ENCODE measurements at regions not wholly inside any gene's neighbourhood (a gene's known extent, or its start where the extent isn't known, plus 50 kb on each side); places are given as distances from the start of the nearest gene placed in this dataset.

- TF ChIP-seq CTCF (IDR thresholded peaks at IDR 0.05) (no peak), POLR2A (IDR thresholded peaks at IDR 0.05) (no peak)
Measured at GRCh38 chr5:62005551-62005950, 300.5 kb upstream of the KIF2A start.
